ENCODE measurements at regions not wholly inside any gene's neighbourhood (a gene's known extent, or its start where the extent isn't known, plus 50 kb on each side); places are given as distances from the start of the nearest gene placed in this dataset.

DNA sequence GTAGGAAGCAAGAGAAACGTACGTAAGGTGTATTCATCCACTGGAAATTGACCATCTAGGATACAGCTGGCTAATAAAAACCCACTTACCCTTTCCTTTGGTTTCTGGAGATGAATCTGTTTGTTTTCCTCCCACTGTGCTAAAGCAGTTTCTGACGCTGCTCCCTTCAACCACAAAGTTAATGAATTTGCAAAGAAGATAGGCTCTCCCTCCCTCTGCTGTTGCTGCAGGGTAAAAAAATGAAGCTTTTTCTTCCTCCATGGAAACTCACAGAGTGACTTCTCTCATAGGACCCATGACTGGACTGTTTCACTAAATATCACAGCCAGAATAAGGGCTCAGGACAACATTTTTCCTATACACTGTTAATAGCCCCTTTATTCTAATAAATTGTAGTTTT lies 172.1 kb upstream of the LRRN1 start:
- no peak for DNase-seq

DNA sequence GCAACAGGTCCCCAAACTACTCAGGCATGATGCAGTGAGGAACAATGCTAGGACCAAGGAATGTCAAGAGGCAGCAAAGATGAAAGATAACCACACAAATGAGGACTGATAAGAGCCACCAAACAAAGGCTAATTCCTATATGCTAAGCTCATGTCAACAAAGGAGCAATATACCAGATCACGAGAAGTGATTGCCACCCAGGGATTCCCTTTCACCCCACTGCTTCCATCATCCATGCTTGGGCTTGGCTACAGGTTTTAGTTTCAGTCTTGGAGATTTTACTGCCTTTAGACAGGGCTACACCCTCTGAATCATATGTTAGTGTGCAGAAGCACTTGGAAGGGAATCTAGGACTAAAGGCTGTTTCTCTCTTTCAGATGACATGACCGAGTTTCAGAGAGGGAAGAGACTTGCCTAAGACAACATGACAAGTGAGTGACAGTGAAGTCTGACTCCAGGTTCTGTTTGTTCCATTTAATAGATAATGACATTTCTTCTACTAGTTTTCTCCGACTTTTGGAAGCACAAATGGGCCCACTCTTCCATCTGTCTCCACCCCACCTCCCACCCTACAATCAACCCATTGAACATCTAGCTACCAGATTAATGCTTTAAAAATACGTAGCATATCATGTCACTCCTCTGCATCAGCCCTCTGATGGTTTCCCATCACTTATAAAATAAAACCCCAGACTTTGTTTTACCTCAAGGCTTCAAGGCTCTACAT lies 173.5 kb upstream of the LRRN1 start:
- DNase-seq: no peak

DNA sequence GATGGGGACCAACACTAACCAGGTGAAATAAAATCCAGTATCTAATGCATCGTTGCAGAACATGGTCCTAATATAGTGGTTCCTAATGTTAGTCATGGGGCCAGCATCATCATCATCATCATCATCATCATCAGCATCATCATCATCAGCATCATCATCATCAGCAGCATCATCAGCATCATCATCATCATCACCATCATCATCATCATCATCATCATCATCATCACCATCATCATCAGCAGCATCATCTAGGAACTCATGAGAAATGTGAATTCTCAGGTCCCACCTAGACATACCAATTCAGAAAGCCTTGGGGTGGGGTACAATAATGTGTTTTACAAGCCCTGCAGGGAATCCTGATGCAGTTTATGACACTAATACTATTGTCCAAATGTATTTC lies 179.4 kb upstream of the LRRN1 start:
- DNase-seq: no peak

DNA sequence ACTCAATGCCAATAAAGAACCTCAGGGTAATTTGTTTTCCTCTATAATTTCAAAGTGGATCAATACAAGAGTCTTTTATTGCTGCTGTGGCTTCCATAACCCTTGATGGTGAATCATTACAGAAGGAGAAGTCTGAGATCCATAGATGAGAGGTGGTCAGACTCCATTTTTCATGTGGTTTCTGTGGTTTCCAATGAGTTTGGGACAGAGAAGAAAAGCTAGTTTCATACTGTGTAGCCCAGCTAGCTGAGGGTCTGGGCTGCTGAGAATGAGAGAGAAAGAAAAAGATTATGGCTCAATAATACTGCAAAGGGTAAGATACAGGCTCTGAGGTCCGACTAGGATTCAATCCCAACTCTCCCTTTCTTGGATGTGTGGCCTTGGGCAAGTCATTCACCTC lies 180.6 kb upstream of the LRRN1 start:
- no peak for DNase-seq

DNA sequence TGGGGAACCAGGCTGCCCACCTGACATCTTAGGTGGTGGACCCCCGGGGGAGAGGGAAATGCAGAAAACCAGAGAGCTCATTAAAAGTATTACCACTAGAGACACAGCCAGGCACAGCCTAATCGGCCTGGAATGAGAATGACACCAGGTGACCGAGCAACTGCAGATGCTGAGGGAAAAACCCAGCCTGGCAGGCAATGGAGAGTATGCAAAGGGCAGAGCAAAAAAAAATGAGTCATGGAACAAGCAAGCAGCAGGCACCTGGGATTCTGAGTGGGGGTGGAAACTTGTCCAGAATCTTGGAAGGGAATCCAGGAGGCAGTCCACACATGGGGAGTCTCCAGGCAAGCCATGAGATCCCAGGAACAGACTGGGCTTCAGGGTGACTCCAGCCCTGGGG lies 183.7 kb upstream of the LRRN1 start:
- DNase-seq: no peak

DNA sequence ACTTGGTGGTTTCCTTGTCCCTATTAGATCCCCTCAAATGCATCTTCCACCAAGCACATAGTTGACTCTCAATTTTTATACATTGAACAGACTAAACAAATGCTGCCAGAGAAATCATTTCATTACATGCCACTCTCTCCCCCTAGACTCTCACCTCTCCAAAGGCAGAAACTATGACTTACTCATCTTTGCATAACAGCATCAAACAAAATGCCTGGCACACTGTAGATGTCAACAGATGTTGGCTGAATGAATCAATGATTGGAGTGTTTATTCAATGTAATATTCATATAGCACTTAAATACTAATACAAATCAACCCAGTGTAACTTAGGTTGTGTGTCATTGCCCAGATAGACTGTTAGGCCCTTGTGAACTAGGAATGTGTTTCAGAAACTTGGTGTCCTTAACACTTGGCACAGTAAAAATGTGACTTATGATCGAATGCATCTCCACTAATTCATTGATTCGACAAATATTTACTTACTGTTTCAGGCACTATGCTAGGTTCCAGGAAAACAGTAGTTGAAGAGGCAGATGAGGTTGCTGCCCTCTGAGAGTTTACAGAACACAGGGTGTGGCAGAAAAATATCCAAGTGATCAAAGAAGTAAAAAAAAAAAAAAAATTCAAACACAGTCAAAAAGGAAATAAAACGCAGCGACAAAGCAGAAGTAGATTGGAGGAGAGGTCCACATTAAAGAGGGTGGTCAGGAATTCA lies 188.5 kb upstream of the LRRN1 start:
- DNase-seq: no peak

DNA sequence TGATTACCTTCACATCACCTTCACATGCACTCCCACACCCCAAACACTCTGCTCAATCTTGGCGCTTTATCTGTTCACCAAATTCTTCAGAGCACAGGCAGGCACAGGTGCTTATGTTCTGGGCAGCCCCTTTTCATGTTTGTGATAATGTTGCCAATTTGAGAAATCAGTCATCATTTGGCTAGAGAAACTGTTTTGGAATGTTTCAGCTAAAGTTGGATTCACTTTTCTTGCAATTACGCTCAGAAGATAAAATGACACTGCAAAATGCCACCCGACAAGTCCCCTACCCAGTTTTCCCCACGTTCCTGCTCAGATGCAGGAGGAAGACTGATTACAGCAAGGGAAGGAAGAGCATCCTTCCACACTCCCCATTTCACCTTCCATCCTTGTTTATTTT lies 192.9 kb upstream of the LRRN1 start:
- no peak for DNase-seq

DNA sequence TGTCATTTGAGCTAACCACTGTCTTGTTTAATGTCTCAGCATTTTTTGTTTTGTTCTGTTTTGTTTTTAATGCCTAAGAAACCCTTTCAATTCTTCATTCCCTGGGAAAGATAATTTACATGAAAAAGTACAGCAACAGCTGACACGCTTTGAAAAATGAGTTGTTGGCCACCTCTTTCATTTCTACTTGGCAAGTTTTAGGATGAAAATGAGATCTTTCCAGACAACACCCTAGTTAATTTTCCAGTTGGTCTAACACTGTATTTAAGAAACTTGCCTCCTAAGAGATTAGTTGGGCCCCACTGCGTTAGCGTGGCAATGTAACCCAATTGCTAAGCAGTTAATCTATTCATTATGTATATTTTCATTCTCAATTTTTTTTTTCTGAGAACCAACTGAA lies 194.0 kb upstream of the LRRN1 start:
- no peak for DNase-seq

DNA sequence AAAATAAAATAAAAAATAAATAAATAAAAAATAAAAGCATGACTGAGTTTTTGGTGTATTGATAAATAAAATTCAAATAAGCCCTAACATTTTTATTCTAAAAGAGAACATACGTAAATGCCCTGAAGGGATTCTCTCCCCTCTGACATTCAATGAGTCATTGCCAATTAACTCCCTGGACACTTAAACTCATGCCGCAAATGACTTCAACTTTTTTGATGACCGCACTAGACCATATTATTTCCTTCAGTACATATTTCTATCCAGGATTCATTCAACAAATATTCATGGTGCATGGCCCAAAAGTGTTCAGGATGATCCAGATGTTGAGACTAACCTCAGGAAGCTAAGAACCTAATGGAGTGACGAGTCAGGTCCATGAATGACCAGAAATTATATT lies 195.9 kb upstream of the LRRN1 start:
- DNase-seq: no peak

DNA sequence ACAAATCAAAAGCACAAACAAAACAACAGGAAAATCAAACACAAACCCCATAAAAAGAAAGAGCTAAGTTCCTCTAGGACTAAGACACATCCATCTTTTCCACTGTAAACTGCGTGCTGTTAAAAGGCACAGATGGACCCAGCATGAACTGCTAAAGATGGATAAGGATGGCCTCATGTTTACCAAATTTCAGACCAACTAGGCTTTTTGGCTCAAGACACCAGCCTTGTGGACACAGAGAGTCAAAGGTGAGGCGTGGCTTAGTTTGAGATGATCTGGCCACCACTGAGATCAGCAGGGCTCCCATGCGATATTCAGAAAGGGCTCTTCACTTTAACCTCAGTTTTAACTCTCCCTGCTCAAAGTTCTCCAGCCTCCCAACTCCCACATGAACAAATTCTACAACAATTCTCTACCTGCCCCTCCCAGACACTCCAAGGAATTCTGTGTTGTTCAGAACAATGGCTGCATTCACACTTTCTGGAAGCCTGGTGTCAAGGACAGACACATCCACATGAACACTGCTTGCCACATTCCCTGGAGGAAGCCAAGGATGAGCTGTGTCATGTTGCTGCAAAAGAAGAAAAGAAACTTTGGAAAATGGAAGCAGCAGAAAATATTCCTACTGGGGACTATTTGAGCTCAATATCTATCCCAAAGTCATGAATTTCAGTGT lies 198.4 kb upstream of the LRRN1 start:
- DNase-seq: no peak

DNA sequence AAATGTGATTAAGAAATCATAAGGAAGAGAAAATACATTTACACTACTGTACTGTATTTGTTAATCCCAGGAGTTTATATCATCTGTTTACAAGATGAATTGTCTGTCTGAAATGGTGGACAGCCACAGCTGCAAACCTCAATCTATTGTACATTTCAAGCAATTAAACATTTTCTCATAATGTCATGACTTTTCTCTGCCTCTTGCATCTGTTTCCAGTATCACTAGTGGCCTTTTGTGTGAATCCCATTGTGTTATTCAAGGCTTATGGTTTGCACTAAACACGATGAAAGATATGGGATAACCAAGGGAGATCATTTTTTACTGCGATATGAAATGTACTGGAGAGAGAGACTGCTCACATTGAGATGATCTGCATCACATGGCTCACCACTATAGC lies 200.2 kb upstream of the LRRN1 start:
- DNase-seq: no peak

DNA sequence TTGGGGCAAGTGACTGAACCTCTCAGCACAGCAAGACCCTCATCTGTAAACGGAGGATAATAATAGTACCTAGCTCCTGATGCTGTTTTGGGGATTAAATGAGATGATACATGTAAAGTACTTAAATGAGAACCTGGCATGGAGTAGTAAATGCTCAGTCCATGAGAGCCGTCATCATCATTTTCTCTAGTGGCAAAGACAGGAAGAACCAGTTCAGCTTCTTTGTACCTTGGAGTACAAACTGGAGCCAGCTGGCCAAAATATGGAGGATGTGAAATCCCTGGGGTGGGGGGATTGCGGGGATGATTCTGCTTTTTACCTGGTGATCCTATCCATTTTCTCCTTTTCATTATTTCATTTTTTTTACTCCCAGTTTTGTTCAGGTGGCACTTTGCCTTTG lies 204.2 kb upstream of the LRRN1 start:
- DNase-seq: no peak

DNA sequence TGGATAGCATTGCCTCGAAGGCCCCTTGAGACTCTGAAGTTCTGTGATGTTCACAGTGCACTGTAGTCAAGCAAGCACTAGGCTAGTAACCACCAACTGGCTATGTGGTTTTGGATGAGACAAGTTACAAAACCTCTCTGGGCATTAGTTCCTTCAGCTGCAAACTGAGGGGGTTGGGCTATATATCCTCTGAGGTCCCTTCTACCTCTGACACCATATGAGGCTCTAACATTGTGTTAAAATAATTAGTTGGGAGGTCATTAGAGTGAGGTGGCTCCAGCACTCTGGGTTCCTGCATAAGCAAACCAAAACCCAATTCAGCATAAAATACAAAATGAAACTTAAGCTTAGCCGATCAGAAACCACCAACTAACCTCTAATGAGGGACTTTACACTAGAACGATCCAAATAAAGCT lies 209.5 kb upstream of the LRRN1 start:
- DNase-seq: no peak

DNA sequence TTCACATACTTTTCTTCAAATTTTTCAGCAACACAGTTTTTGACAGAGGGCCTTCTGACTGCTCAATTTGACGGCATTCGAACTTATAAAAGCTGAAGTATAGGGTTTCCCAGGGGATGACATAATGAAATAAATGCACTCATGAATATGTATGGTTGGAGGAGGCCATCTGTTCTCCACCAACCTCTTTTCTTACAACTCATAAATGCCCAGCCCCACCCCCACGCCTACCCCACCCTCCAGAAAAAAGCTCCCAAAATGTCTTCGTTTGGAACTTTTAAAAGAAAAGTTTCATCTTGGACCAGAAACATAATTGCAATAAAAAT lies 211.6 kb upstream of the LRRN1 start:
- DNase-seq: no peak

DNA sequence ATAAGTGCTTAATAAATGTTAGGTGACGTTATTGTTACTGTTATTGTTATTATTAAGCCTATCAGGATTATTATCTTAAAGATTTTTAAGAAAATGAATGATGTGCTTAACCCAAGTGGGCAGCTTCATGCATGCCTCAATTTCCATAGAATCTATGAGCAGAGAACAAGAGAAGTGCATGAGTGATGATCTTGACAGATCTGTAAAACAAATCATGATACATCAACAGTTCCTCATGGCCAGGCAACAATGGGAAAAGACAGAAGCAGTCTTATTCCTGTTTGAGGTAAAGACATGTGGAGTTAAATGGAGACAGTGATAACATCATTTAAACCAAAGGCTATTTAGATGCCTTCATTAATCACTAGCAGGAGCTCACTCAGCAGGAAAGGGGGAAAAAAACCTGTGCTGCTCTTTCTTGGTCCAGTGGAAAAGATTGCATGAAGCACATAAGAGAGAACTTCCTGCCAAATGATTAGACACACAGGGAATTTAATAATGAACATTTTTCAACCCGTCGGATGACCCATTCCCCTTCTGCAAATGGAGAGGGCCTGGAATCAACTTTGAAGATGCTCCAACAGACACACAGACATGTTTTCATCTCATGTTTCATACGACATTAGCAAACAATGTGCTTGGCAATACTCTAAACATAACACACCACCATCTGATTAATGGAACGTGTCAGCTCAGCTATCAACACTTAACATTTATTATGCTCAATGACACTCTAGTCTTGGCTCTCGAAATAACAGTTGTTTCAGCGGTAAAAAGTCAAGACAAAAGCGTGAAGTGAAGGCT lies 212.2 kb upstream of the LRRN1 start:
- no peak for DNase-seq

DNA sequence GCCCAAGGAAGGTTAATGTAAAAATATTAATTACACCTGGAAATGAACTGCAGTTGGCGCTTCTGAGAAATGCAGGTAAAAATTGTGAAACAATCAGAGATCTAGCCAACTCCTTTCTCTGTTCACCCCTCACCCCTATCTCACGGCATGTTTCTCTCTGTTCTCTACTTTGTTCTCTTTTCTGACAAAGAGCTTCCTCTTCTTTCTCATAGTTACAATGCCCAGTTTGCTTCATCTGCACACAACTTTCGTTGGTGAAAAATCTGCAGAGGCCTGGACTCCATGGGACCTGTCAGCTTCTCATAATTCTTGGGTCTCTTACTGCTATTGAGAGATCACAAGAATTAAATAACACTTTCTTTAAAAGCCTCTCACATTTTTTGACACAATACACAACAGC lies 212.9 kb upstream of the LRRN1 start:
- DNase-seq: no peak

DNA sequence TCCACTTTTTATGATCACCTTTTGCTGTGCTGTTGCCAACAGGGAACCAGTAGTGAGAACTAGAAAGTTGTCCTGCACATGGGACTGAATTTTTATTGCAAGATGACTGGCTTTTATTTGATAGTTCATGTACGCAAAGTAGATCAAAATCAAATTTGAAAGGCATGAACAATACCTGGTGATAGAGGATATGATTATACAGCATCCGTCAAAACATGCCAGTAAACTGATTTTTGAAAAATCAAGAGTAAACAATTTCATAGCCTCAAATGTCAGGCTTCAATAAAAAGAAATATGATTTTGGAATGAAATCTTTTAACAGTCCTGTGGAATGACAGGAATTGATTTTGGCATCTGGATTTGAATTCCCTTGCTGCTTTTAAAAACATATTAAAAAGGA lies 219.6 kb upstream of the LRRN1 start:
- DNase-seq: no peak

DNA sequence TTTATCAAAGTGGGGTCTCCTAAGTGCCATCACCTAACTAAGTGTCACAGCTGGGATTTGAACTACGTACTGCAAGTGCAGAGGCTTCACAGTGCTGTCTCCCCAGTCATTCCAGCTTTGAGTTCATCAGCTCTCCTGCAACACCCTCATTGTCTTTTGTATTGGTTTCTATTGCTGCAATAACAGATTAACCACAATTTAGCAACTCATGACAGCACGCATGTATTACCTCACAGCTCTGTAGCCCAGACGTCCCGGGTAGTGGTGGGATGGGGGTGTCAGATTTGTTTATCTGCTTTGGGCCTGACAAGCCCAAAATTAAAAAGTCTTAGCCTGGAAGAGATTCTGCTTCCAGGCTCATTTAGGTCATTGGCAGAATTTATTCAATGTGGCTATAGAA lies 220.5 kb upstream of the LRRN1 start:
- no peak for DNase-seq

DNA sequence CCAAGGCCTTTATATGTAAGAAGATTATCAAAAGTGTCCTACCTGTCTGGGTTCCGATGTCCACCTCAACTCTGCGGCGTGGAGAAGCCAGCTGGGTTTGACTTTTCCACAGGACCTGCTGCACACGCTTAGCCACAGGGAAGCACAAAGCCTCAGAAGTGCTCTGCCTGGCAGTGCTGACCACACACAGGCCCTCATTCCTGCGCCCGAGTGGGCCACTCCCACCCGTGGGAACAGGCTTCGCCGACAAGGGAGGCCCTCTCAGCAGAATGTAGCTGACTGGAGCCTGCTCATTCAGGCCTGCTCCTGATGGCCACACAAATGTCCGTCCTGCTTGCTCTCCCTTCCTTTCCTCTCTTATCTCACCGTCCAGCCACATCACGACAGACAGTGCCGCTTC lies 221.4 kb upstream of the LRRN1 start:
- DNase-seq: no peak

DNA sequence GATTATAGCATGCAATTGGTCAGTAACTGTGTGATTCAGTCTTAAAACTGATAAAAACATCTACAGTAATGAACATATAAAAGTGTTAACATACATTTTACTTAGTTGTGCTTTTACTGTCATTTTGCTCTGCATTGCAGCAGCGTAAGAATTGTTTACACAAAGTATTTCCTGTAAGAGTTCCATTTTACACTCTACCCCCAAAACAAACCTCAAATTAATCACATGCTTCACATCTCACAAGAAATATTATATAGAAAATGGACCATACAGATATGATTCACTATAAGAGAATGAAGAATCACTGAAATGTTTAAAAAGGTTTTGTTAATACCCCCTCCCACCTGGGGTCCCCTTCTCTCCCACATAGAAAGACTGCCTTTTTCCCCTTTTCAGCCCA lies 225.9 kb upstream of the LRRN1 start:
- DNase-seq: no peak

DNA sequence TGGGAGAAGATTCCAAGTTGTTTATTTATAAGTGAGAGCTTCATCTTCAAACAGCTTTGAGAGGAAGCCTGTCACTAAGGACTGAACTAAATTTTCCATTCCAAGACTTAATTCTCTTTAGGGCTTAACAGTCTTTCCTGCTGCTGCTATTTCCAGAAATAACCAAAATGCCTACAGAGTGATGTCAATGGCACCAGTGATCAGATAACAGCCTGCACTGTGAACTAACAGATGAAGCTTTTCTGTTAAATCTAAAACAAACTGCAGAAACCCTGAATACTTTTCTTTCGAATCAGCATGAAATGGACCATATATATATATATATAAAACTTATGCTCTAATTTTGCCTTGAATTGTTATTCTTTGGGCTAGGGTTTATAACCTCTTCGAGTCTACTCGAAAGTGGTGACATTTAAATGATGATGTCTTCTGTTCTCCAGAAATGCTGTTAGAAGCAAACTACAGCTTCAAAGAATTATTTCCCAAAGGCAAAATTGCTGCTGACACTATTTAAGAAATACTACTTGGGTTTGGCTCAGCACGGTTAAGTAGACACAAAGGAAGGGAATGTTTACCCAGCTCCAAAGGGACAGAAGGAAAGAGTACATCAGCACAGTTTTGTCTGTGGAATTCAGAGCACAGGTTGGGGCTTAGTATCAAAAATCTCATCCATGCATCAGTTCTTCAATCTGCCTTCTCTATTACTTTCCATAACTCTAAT lies 238.5 kb upstream of the LRRN1 start:
- no peak for DNase-seq

DNA sequence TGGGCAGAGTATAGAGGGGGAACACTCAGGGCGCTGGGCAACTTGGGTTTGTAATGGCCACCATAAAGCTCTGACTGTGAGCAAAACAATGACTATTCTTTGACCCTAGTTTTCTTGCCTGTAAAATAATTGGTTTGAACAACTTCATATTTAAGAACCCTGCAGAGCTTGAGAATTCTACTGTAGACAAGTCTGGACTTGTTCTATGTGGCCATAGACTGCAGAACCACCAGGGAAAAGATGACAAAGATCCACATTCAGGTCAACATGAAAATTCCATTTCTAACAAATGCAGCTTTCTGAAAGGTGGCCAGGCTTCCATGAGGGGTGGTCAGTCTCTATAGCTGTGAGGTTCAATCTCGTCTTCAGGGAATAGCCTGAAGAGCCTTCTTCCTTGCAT lies 239.4 kb upstream of the LRRN1 start:
- no peak for DNase-seq

DNA sequence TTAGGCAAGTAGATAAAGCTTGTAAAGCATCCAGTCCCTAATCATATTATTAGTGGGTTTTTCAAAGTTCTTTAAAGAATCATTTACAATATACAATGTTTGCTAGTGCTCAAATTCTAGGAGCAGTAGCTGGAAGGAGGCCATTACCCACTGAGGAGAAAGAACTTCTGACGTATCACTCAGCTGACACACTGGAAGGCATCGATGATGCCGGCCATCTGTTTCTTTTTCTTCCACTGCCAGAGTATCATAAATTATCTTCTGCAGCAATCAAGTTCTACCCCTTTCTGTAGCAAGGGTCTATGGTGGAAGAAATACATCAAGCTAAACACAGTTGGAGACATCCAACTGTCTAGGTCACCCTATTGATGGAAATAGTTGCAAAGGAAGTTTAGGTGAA lies 243.2 kb upstream of the LRRN1 start:
- no peak for DNase-seq
